MCF 10A (cell line): ENCODE measurements at regions not wholly inside any gene's neighbourhood (a gene's known extent, or its start where the extent isn't known, plus 50 kb on each side); places are given as distances from the start of the nearest gene placed in this dataset.

Experiments
- BruUV-seq: library from RNA; stranded (reverse); fragments of 400-500 nt; replicated peaks from 2 replicates; lab custom pipeline; 2021; lab: Mats Ljungman, UMichigan
- CTCF ChIA-PET: fragments of 300-600 bp; sonication (Branson Sonifier 250); formaldehyde crosslinking; extraction: SDS; loops from one replicate; lab custom pipeline; 2021; ENCODE audit warnings: antibody characterized with exemption, inconsistent platforms; lab: Yijun Ruan, JAX
- POLR2A ChIA-PET: fragments of 300-600, 350-650 bp; sonication (Branson Sonifier 250); formaldehyde crosslinking; extraction: SDS; loops from one replicate; lab custom pipeline; 2020; ENCODE audit warnings: antibody characterized with exemption, inconsistent platforms; lab: Yijun Ruan, JAX
- DNase-seq: peaks from one replicate; pipeline ENCODE4 v3.0.0-alpha.2; 2018; ENCODE audit not compliant: unreplicated experiment
- H3K27ac Mint-ChIP-seq: one replicate; pipeline ENCODE4 v1.8.0; 2022; ENCODE audit warnings: mild to moderate bottlenecking, low read depth, mixed read lengths; ENCODE audit not compliant: unreplicated experiment
- H3K27me3 Mint-ChIP-seq: one replicate; pipeline ENCODE4 v1.8.0; 2022; ENCODE audit warnings: mixed read lengths; ENCODE audit not compliant: insufficient read depth, unreplicated experiment
- H3K36me3 Mint-ChIP-seq: one replicate; pipeline ENCODE4 v1.8.0; 2022; ENCODE audit warnings: mild to moderate bottlenecking, moderate library complexity, mixed read lengths; ENCODE audit not compliant: insufficient read depth, unreplicated experiment
- H3K4me1 Mint-ChIP-seq: one replicate; pipeline ENCODE4 v1.8.0; 2022; ENCODE audit warnings: mixed read lengths; ENCODE audit not compliant: insufficient read depth, unreplicated experiment
- H3K4me3 Mint-ChIP-seq: one replicate; pipeline ENCODE4 v1.8.0; 2022; ENCODE audit warnings: mild to moderate bottlenecking, moderate library complexity, mixed read lengths; ENCODE audit not compliant: unreplicated experiment
- H3K9me3 Mint-ChIP-seq: one replicate; pipeline ENCODE4 v1.8.0; 2022; ENCODE audit warnings: mixed read lengths; ENCODE audit not compliant: unreplicated experiment
- intact Hi-C: fragments of 100-400 bp; cut with micrococcal nuclease; formaldehyde crosslinking; loops from 2 replicates; pipeline ENCODE4 v1.14.1; 2022
- TF ChIP-seq, protein P1 (sequence below): fragments of 200-600 bp; IDR thresholded peaks from one replicate; pipeline ENCODE4 v1.8.0; 2022; ENCODE audit warnings: antibody characterized with exemption, mild to moderate bottlenecking; ENCODE audit not compliant: unreplicated experiment

DNA sequence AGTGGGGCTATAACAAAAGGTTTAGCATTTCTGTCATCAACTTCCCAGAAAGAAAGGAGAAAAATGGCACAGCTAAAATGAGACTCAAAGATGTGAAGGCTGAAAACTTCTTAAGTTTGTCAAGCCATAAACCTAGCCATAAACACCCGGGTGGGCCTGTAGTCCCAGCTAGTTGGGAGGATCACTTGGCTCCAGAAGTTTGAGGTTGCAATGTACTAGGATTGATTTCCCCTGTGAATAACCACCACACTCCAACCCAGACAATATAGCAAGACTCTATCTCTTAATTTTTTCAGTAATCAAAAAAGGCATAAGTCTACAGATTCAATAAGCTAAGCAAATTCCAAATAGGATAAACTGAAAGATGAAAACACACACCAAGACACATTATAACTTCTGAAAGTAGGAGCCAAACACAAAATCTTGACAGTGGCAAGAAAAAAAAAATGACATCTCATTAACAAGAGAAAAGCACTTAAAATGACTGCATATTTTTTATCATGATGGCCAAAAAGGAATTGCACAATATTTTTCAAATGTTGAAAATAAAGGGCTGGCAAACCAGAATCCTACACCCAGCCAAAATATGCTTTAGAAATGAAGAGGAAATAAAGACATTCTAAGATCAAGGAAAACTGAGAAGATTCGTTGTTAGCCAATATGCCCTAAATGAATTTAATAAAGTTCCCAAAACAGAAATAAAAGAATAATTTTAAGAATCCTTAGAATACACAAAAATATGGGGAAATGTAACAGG lies 308.4 kb downstream of the BRINP1 start:
- no peak for DNase-seq
- ChIA-PET POLR2A (interaction anchor here (0.6 kb wide), 1 partner anchor 333 kb away, joined by 4 read pairs; no protein-coding TSS in a partner anchor), CTCF (interaction anchor here (0.6 kb wide), 1 partner anchor 286 kb away, joined by 3 read pairs; no protein-coding TSS in a partner anchor)
- Mint-ChIP-seq H3K36me3 (no peaks in the 10 kb centered on the region), H3K27ac (no peak overlapping the region), H3K9me3 (peaks cover 8% of the 10 kb centered on the region), H3K27me3 (no peaks in the 10 kb centered on the region), H3K4me1 (no peaks in the 10 kb centered on the region), H3K4me3 (no peak overlapping the region)
- no TSS peak for BruUV-seq
- intact Hi-C loops = no loop called here
- TF ChIP-seq, protein P1, sequence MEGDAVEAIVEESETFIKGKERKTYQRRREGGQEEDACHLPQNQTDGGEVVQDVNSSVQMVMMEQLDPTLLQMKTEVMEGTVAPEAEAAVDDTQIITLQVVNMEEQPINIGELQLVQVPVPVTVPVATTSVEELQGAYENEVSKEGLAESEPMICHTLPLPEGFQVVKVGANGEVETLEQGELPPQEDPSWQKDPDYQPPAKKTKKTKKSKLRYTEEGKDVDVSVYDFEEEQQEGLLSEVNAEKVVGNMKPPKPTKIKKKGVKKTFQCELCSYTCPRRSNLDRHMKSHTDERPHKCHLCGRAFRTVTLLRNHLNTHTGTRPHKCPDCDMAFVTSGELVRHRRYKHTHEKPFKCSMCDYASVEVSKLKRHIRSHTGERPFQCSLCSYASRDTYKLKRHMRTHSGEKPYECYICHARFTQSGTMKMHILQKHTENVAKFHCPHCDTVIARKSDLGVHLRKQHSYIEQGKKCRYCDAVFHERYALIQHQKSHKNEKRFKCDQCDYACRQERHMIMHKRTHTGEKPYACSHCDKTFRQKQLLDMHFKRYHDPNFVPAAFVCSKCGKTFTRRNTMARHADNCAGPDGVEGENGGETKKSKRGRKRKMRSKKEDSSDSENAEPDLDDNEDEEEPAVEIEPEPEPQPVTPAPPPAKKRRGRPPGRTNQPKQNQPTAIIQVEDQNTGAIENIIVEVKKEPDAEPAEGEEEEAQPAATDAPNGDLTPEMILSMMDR = no peak

DNA sequence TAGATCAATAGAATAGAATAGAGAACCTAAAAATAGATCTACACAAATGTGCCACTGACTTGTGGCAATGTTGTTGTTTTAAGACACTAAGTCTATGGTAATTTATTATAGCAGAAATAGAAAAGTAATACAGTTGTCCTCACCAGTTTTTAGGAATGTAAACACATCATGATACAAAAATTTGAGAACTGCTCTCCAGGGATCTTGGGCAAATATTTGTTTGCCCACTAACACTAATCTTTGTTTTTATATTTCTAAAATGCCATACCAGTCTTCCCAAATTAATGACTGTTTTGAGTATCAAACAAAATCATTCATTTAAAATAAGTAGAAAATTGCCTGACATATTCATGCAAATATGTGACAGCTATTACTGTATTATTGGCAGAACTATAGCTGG lies 297.6 kb downstream of the BRINP1 start:
- intact Hi-C loops = no loop called here
- ChIA-PET POLR2A (no interaction called here), CTCF (interaction anchor here (0.6 kb wide), 1 partner anchor 29 kb away, joined by 3 read pairs; no protein-coding TSS in a partner anchor)
- Mint-ChIP-seq H3K9me3 (peaks cover 28% of the 10 kb centered on the region), H3K36me3 (no peaks in the 10 kb centered on the region), H3K27me3 (no peaks in the 10 kb centered on the region), H3K4me3 (no peak overlapping the region), H3K27ac (no peak overlapping the region), H3K4me1 (no peaks in the 10 kb centered on the region)
- BruUV-seq = no TSS peak
- TF ChIP-seq, protein P1 = no peak
- no peak for DNase-seq

DNA sequence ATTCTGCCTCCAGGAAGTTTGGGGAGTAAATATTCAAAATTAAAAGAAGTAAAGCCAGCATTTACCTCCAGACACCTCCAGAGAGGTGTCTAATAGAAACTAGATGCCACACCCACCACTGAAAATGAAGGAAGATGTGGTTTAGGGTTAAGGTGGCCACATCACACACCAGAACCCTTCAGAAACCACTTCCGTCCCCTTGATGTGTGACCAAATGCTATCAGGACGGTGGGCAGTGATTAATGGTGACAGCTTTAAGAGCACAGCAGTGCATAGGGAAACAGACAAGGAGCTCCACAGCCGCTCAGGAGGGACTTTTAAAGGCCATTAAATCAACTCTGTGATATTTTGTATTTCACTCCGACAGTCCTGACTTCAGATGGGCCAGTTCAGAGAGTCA lies 295.2 kb downstream of the BRINP1 start:
- no peak overlapping the region for H3K4me3 Mint-ChIP-seq
- TF ChIP-seq, protein P1 = no peak
- no peaks in the 10 kb centered on the region for H3K4me1 Mint-ChIP-seq
- no peak for DNase-seq
- H3K27ac Mint-ChIP-seq = no peak overlapping the region
- intact Hi-C loops = no loop called here
- no peaks in the 10 kb centered on the region for H3K36me3 Mint-ChIP-seq
- peaks cover 35% of the 10 kb centered on the region for H3K9me3 Mint-ChIP-seq
- ChIA-PET POLR2A (no interaction called here), CTCF (no interaction called here)
- no peaks in the 10 kb centered on the region for H3K27me3 Mint-ChIP-seq
- no TSS peak for BruUV-seq

DNA sequence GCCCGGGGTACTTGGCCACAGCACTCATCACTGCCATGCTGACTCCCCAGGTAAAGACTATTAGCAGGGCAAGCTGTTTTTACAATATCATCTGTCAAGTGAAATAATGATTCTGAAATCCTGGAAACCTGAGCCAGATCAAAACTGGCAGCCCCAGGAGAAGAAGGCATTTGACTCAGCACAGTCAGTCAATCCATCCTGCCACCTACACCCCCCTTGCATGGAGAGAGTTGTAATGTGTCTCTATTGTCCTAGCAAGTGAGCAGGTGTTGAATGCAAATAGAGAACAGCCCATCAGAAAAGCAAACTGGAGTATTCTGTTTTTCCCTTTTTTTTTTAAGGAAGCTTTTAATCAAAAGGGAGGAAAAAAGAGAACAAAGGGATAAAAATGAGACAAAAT lies 291.2 kb downstream of the BRINP1 start:
- DNase-seq = no peak
- no TSS peak for BruUV-seq

More for the DNA sequence above, 291.2 kb downstream of the BRINP1 start:
- no peaks in the 10 kb centered on the region for H3K4me1 Mint-ChIP-seq
- TF ChIP-seq, protein P1 = no peak
- no peak overlapping the region for H3K27ac Mint-ChIP-seq
- H3K36me3 Mint-ChIP-seq = no peaks in the 10 kb centered on the region
- H3K4me3 Mint-ChIP-seq = no peak overlapping the region
- intact Hi-C loops = no loop called here
- ChIA-PET CTCF (interaction anchor here (0.6 kb wide), 3 partner anchors 236 to 803 kb away, joined by 3 read pairs; no protein-coding TSS in a partner anchor), POLR2A (no interaction called here)
- H3K9me3 Mint-ChIP-seq = peaks cover 41% of the 10 kb centered on the region
- no peaks in the 10 kb centered on the region for H3K27me3 Mint-ChIP-seq
